Suprapubic skin (tissue), 4 donors: ENCODE measurements at regions not wholly inside any gene's neighbourhood (a gene's known extent, or its start where the extent isn't known, plus 50 kb on each side); places are given as distances from the start of the nearest gene placed in this dataset.

Experiments used
- DNase-seq, 2 donors: peaks; one replicate each; pipeline ENCODE4 v3.0.0-alpha.2; 2019; ENCODE audit warnings: low spot score in 2 of 2
- H3K27ac ChIP-seq: fragments of 200-600 bp; sonication (generic); one replicate; pipeline ENCODE4 v1.5.1; 2019
- H3K27me3 ChIP-seq: fragments of 200-600 bp; sonication (generic); one replicate; pipeline ENCODE4 v1.5.1; 2019
- H3K36me3 ChIP-seq: fragments of 200-600 bp; sonication (generic); one replicate; pipeline ENCODE4 v1.5.1; 2019
- H3K4me1 ChIP-seq: fragments of 200-600 bp; sonication (generic); one replicate; pipeline ENCODE4 v1.5.1; 2019
- H3K4me3 ChIP-seq: fragments of 200-600 bp; sonication (generic); one replicate; pipeline ENCODE4 v1.5.1; 2019; ENCODE audit warnings: mild to moderate bottlenecking
- H3K9me3 ChIP-seq: fragments of 200-600 bp; sonication (generic); one replicate; pipeline ENCODE4 v1.5.1; 2019
- CTCF ChIP-seq, 2 donors: fragments of 200-600 bp in 1 of 2; fragments of 450-650 bp in 1 of 2; sonication (generic) in 1 of 2; IDR thresholded peaks; one replicate each; pipeline ENCODE4 v1.5.1; 2016 to 2019; ENCODE audit warnings: antibody characterized with exemption in 2 of 2, mild to moderate bottlenecking in 1 of 2, moderate library complexity in 1 of 2
- EP300 ChIP-seq: sonication (generic); formaldehyde crosslinking; IDR thresholded peaks from one replicate; pipeline ENCODE4 v1.6.1; 2017; ENCODE audit warnings: antibody characterized with exemption
- POLR2A ChIP-seq, 2 donors: fragments of 450-650 bp; IDR thresholded peaks; one replicate each; pipeline ENCODE4 v1.6.1; 2017; ENCODE audit warnings: antibody characterized with exemption in 2 of 2, mild to moderate bottlenecking in 2 of 2, moderate library complexity in 2 of 2
- POLR2AphosphoS5 ChIP-seq, 3 donors: sonication (generic); formaldehyde crosslinking; IDR thresholded peaks; one replicate each; pipeline ENCODE4 v1.6.1; 2017; ENCODE audit warnings: antibody characterized with exemption in 3 of 3
- WGBS: methylation state at CpG from one replicate; pipeline ENCODE4 v1.1.5; 2018; 5-methylcytosine and 5-hydroxymethylcytosine counted together

GRCh38 chr20:22003680-22004079 is 298.2 kb downstream of the PAX1 start:
- no peaks in the 10 kb centered on the region for H3K27me3 ChIP-seq
- TF ChIP-seq CTCF (IDR thresholded peaks at IDR 0.05) = no peak
- no peak for TF ChIP-seq POLR2A (IDR thresholded peaks at IDR 0.05)
- no peak for TF ChIP-seq EP300
- TF ChIP-seq POLR2AphosphoS5 (IDR thresholded peaks at IDR 0.05) = no peak
- DNase-seq = no peak
- H3K27ac ChIP-seq = no peak overlapping the region
- no peak overlapping the region for H3K4me3 ChIP-seq
- no peaks in the 10 kb centered on the region for H3K9me3 ChIP-seq
- H3K4me1 ChIP-seq = no peaks in the 10 kb centered on the region
- H3K36me3 ChIP-seq = no peaks in the 10 kb centered on the region

- no peak for DNase-seq
- H3K27me3 ChIP-seq = no peaks in the 10 kb centered on the region
- TF ChIP-seq EP300 (no peak), CTCF (IDR thresholded peaks at IDR 0.05) (no peak), POLR2AphosphoS5 (IDR thresholded peaks at IDR 0.05) (no peak), POLR2A (IDR thresholded peaks at IDR 0.05) (no peak)
- H3K36me3 ChIP-seq = no peaks in the 10 kb centered on the region
- no peaks in the 10 kb centered on the region for H3K4me1 ChIP-seq
- WGBS = 61% methylated on average over 1 of the region's 1 CpG
- no peak overlapping the region for H3K27ac ChIP-seq
- no peaks in the 10 kb centered on the region for H3K9me3 ChIP-seq
- no peak overlapping the region for H3K4me3 ChIP-seq
These were observed 296.4 kb downstream of the PAX1 start for GRCh38 chr20:22001886-22002285.

- no peak overlapping the region for H3K27ac ChIP-seq
- H3K27me3 ChIP-seq = no peaks in the 10 kb centered on the region
- no peak for DNase-seq
- TF ChIP-seq POLR2A (IDR thresholded peaks at IDR 0.05) = no peak
- TF ChIP-seq CTCF (IDR thresholded peaks at IDR 0.05) = no peak
- TF ChIP-seq POLR2AphosphoS5 (IDR thresholded peaks at IDR 0.05) = no peak
- no peak for TF ChIP-seq EP300
- no CpG with 5 or more reads among the region's 2 CpGs for WGBS
- no peaks in the 10 kb centered on the region for H3K36me3 ChIP-seq
- no peaks in the 10 kb centered on the region for H3K9me3 ChIP-seq
- H3K4me1 ChIP-seq = no peaks in the 10 kb centered on the region
- no peak overlapping the region for H3K4me3 ChIP-seq
These were observed 290.0 kb downstream of the PAX1 start for GRCh38 chr20:21995461-21995860.

DNA sequence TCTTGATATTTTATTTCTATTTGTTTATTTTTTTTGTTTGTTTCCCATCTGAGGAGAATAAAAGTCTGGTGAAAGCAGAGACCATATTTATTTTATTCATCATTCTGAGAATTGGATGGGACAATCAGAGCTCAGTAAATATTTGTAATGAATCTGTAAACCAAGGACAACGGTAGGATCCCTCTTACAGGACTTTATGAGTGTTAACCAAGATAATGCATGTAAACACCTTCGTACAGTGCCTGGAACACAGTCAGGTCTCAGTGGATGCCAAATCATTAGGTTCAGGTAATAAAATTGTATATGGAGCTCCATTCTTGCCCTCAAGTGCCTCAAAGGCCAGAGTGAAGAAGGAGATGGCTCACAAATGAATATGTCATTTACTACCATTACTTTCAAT is 288.7 kb downstream of the PAX1 start:
- Histone ChIP-seq H3K9me3 (no peaks in the 10 kb centered on the region), H3K4me1 (no peaks in the 10 kb centered on the region), H3K27me3 (no peaks in the 10 kb centered on the region), H3K27ac (no peak overlapping the region), H3K36me3 (no peaks in the 10 kb centered on the region), H3K4me3 (no peak overlapping the region)
- TF ChIP-seq EP300 (no peak), POLR2AphosphoS5 (IDR thresholded peaks at IDR 0.05) (no peak)
- 91% methylated on average over 2 of the region's 2 CpGs for WGBS
- DNase-seq = no peak

- DNase-seq = no peak
- 81% methylated on average over 3 of the region's 3 CpGs for WGBS
- Histone ChIP-seq H3K4me3 (no peak overlapping the region), H3K36me3 (no peaks in the 10 kb centered on the region), H3K9me3 (no peaks in the 10 kb centered on the region), H3K27me3 (no peaks in the 10 kb centered on the region), H3K4me1 (peaks cover 5% of the 10 kb centered on the region), H3K27ac (no peak overlapping the region)
- TF ChIP-seq EP300 = no peak
- no peak for TF ChIP-seq CTCF (IDR thresholded peaks at IDR 0.05)
- no peak for TF ChIP-seq POLR2A (IDR thresholded peaks at IDR 0.05)
- TF ChIP-seq POLR2AphosphoS5 (IDR thresholded peaks at IDR 0.05) = no peak
These were observed 277.1 kb downstream of the PAX1 start for GRCh38 chr20:21982559-21982958.

- 68% methylated on average over 6 of the region's 6 CpGs for WGBS
- no peak for TF ChIP-seq POLR2A (IDR thresholded peaks at IDR 0.05)
- no peak for TF ChIP-seq EP300
- TF ChIP-seq CTCF (IDR thresholded peaks at IDR 0.05) = no peak
- no peak for TF ChIP-seq POLR2AphosphoS5 (IDR thresholded peaks at IDR 0.05)
These were observed 276.3 kb downstream of the PAX1 start for GRCh38 chr20:21981597-21982344.

More at GRCh38 chr20:21981597-21982344, 276.3 kb downstream of the PAX1 start:
- no peaks in the 10 kb centered on the region for H3K9me3 ChIP-seq
- H3K36me3 ChIP-seq = no peaks in the 10 kb centered on the region
- H3K4me3 ChIP-seq = no peak overlapping the region
- peak overlapping the region; percentile 51 for H3K27ac ChIP-seq
- DNase-seq = no peak
- H3K4me1 ChIP-seq = peaks cover 5% of the 10 kb centered on the region
- H3K27me3 ChIP-seq = no peaks in the 10 kb centered on the region
